ENCODE measurements at regions not wholly inside any gene's neighbourhood (a gene's known extent, or its start where the extent isn't known, plus 50 kb on each side); places are given as distances from the start of the nearest gene placed in this dataset.

DNA sequence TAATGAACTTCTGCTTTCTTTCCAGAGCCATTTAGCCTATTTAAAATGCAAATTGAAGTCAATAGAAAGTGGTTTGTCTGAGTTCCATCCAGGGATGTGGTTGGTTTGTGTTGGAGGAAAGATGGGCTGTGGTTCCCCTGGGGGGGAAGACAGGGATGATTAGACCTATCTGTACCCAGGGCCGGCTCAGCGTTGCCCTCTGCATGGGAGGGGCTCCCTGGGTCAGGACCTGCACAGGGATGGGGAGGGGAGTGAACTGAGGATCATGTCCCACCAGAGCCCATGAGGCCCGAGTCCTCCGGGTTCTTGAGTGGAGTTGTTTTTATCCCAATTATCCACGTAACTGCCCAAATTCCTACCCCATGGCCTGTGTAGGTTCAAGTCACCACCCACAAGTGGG, 76.9 kb upstream of the SFSWAP start:
- TF ChIP-seq, protein P1, sequence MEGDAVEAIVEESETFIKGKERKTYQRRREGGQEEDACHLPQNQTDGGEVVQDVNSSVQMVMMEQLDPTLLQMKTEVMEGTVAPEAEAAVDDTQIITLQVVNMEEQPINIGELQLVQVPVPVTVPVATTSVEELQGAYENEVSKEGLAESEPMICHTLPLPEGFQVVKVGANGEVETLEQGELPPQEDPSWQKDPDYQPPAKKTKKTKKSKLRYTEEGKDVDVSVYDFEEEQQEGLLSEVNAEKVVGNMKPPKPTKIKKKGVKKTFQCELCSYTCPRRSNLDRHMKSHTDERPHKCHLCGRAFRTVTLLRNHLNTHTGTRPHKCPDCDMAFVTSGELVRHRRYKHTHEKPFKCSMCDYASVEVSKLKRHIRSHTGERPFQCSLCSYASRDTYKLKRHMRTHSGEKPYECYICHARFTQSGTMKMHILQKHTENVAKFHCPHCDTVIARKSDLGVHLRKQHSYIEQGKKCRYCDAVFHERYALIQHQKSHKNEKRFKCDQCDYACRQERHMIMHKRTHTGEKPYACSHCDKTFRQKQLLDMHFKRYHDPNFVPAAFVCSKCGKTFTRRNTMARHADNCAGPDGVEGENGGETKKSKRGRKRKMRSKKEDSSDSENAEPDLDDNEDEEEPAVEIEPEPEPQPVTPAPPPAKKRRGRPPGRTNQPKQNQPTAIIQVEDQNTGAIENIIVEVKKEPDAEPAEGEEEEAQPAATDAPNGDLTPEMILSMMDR (IDR thresholded peaks at IDR 0.05): no peak
- TF ChIP-seq POLR2A (IDR thresholded peaks at IDR 0.05): no peak

All from lower leg skin (tissue), 3 donors.